LNCaP clone FGC (cell line): ENCODE measurements at regions not wholly inside any gene's neighbourhood (a gene's known extent, or its start where the extent isn't known, plus 50 kb on each side); places are given as distances from the start of the nearest gene placed in this dataset.

Experiments
- DNase-seq: peaks from one replicate; pipeline ENCODE4 v3.0.0-alpha.2; 2011; ENCODE audit warnings: low read depth
- H3K4me3 ChIP-seq: 2 replicates; pipeline ENCODE4 v1.5.1; 2011; ENCODE audit warnings: mild to moderate bottlenecking, low read depth, low read length, control low read depth
- CTCF ChIP-seq: IDR thresholded peaks from 2 replicates; pipeline ENCODE4 v1.5.1; 2012; ENCODE audit warnings: mild to moderate bottlenecking; ENCODE audit not compliant: control insufficient read depth, insufficient read depth; ENCODE audit errors: extremely low read depth

- no peak overlapping the region for H3K4me3 ChIP-seq
- no peak for DNase-seq
- TF ChIP-seq CTCF: no peak
Measured at GRCh38 chr9:86801246-86801645, 146.1 kb downstream of the GAS1 start.

- H3K4me3 ChIP-seq: no peak overlapping the region
- DNase-seq: no peak
- TF ChIP-seq CTCF: no peak
Measured at GRCh38 chr9:86800681-86801080, 146.6 kb downstream of the GAS1 start.

- no peak for TF ChIP-seq CTCF
- DNase-seq: no peak
- H3K4me3 ChIP-seq: no peak overlapping the region
Measured at GRCh38 chr9:86798966-86799365, 148.3 kb downstream of the GAS1 start.

- H3K4me3 ChIP-seq: no peak overlapping the region
- TF ChIP-seq CTCF: no peak
- no peak for DNase-seq
Measured at GRCh38 chr9:86796666-86797065, 150.6 kb downstream of the GAS1 start.

- TF ChIP-seq CTCF: no peak
- no peak overlapping the region for H3K4me3 ChIP-seq
- no peak for DNase-seq
Measured at GRCh38 chr9:86795823-86796553, 151.3 kb downstream of the GAS1 start.

GRCh38 chr9:86795047-86795442 lies 152.3 kb downstream of the GAS1 start:
- DNase-seq: no peak
- no peak overlapping the region for H3K4me3 ChIP-seq
- TF ChIP-seq CTCF: no peak
